HG02759 (cell line): ENCODE measurements at regions not wholly inside any gene's neighbourhood (a gene's known extent, or its start where the extent isn't known, plus 50 kb on each side); places are given as distances from the start of the nearest gene placed in this dataset.
"Not testable (repeated sequence)": the region's sequence is repeated elsewhere in the genome, so short reads cannot be mapped to it uniquely, and the experiment has no call there.

Source experiments
- ATAC-seq: cut with Tn5 transposase; IDR thresholded peaks from one replicate; pipeline ENCODE4 v1.9.1; 2021; ENCODE audit warnings: mild to moderate bottlenecking, moderate library complexity; ENCODE audit not compliant: unreplicated experiment

- no peak for ATAC-seq
Measured at GRCh38 chr2:153622285-153622684, 143.7 kb upstream of the RPRM start.

GRCh38 chr2:153623020-153623419 lies 144.5 kb upstream of the RPRM start:
- no peak for ATAC-seq

GRCh38 chr2:153626676-153627075 lies 148.1 kb upstream of the RPRM start:
- no peak for ATAC-seq

GRCh38 chr2:153635494-153635893 lies 156.9 kb upstream of the RPRM start:
- no peak for ATAC-seq

- no peak for ATAC-seq
Measured at GRCh38 chr2:153641046-153641445, 162.5 kb upstream of the RPRM start.

- ATAC-seq: no peak
Measured at GRCh38 chr2:153644955-153645354, 166.4 kb upstream of the RPRM start.

- no peak for ATAC-seq
Measured at GRCh38 chr2:153645599-153645998, 167.0 kb upstream of the RPRM start.

GRCh38 chr2:153657651-153658050 lies 179.1 kb upstream of the RPRM start:
- no peak for ATAC-seq

- no peak for ATAC-seq
Measured at GRCh38 chr2:153661801-153662200, 183.2 kb upstream of the RPRM start.

GRCh38 chr2:153663371-153663770 lies 184.8 kb upstream of the RPRM start:
- ATAC-seq: no peak

- not testable (repeated sequence) for ATAC-seq
Measured at GRCh38 chr2:153664009-153664408, 185.4 kb upstream of the RPRM start.

GRCh38 chr2:153667475-153667874 lies 188.9 kb upstream of the RPRM start:
- ATAC-seq: no peak

GRCh38 chr2:153668923-153669322 lies 190.4 kb upstream of the RPRM start:
- no peak for ATAC-seq

GRCh38 chr2:153710128-153710527 lies 161.6 kb upstream of the GALNT13 start:
- no peak for ATAC-seq

GRCh38 chr2:153715218-153715850 lies 156.4 kb upstream of the GALNT13 start:
- no peak for ATAC-seq

GRCh38 chr2:153717060-153717459 lies 154.7 kb upstream of the GALNT13 start:
- no peak for ATAC-seq

- ATAC-seq: no peak
Measured at GRCh38 chr2:153739394-153739793, 132.3 kb upstream of the GALNT13 start.

- no peak for ATAC-seq
Measured at GRCh38 chr2:153761936-153762335, 109.8 kb upstream of the GALNT13 start.

- ATAC-seq: no peak
Measured at GRCh38 chr2:153766415-153766814, 105.3 kb upstream of the GALNT13 start.

- ATAC-seq: no peak
Measured at GRCh38 chr2:153770359-153770991, 101.2 kb upstream of the GALNT13 start.

GRCh38 chr2:153780241-153780640 lies 91.5 kb upstream of the GALNT13 start:
- ATAC-seq: no peak

GRCh38 chr2:153786016-153786415 lies 85.7 kb upstream of the GALNT13 start:
- no peak for ATAC-seq

- no peak for ATAC-seq
Measured at GRCh38 chr2:153787612-153788011, 84.1 kb upstream of the GALNT13 start.
